ENCODE measurements at regions not wholly inside any gene's neighbourhood (a gene's known extent, or its start where the extent isn't known, plus 50 kb on each side); places are given as distances from the start of the nearest gene placed in this dataset.

DNA sequence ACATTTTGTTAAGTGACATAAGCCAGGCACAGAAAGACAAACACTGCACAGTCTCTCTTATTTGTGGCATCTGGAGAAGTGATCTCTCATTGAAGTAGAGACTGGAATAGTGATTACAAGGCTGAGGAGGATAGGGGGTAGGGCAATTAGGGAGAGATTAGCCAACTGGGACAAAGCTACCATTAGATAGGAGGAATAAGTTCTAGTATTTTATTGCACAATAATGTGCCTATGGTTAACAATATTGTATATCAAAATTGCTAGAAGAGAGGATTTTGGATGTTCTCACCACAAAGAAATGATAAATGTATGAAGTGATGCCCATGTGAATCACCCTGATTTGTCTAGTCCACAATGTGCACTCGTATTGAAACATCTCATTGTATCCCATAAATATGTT, 281.8 kb downstream of the MTRR start:
- Histone ChIP-seq H3K9me3 (replicated peaks; ENCODE audit: control insufficient read depth, insufficient read depth, low read length) (peaks cover 7% of the 10 kb centered on the region), H4K20me1 (replicated peaks; ENCODE audit: control insufficient read depth, extremely low read depth, insufficient read depth, low read length) (no peaks in the 10 kb centered on the region), H3K79me2 (ENCODE audit: control insufficient read depth, insufficient read depth, low read length) (no peaks in the 10 kb centered on the region), H3K4me3 (replicated peaks in 1 of 3; ENCODE audit: insufficient read depth in 1 of 3, low read depth in 1 of 3, low read length in 3 of 3) (no peak overlapping the region), H2AFZ (ENCODE audit: low read depth, low read length) (no peak overlapping the region), H3K9ac (replicated peaks; ENCODE audit: extremely low read depth, insufficient read depth, low read length) (no peak overlapping the region), H3K27me3 (ENCODE audit: control insufficient read depth in 2 of 2, insufficient read depth in 2 of 2, low read length in 2 of 2) (no peaks in the 10 kb centered on the region), H3K27ac (ENCODE audit: insufficient read depth, low read depth, low read length) (no peak overlapping the region), H3K36me3 (ENCODE audit: control insufficient read depth in 2 of 2, extremely low read depth in 1 of 2, insufficient read depth in 2 of 2, low read length in 2 of 2) (no peaks in the 10 kb centered on the region), H3K4me2 (ENCODE audit: insufficient read depth, low read length) (no peak overlapping the region), H3K9me1 (replicated peaks; ENCODE audit: control insufficient read depth, extremely low read depth, insufficient read depth, low read length) (no peaks in the 10 kb centered on the region), H3K4me1 (ENCODE audit: control insufficient read depth, extremely low read depth, insufficient read depth, low read length) (no peaks in the 10 kb centered on the region)
- dilution Hi-C loops (cut with MboI; ENCODE audit: extremely low pct_ligation_motif_present, low sequenced_read_pairs): no loop called here
- ChIA-PET POLR2A (no interaction called here), CTCF (no interaction called here)
- TF ChIP-seq GATA2 (IDR thresholded peaks at IDR 0.05; ENCODE audit: insufficient read depth, insufficient read length, low read depth, low read length) (no peak), POLR2AphosphoS5 (IDR thresholded peaks at IDR 0.05; ENCODE audit: insufficient read depth, low read depth, low read length) (no peak), POLR2A (IDR thresholded peaks at IDR 0.05; ENCODE audit: low read depth, low read length) (no peak), MYC (IDR thresholded peaks at IDR 0.05; ENCODE audit: low read depth, low read length) (no peak), JUN (IDR thresholded peaks at IDR 0.05; ENCODE audit: borderline replicate concordance, insufficient read depth, insufficient read length, low read depth) (no peak), FOS (IDR thresholded peaks at IDR 0.05; ENCODE audit: borderline replicate concordance, insufficient read depth, low read length) (no peak)
- TF ChIP-seq, protein P1, sequence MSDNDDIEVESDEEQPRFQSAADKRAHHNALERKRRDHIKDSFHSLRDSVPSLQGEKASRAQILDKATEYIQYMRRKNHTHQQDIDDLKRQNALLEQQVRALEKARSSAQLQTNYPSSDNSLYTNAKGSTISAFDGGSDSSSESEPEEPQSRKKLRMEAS (IDR thresholded peaks at IDR 0.05; ENCODE audit: insufficient read depth, insufficient read length): no peak
- TF ChIP-seq, protein P2, sequence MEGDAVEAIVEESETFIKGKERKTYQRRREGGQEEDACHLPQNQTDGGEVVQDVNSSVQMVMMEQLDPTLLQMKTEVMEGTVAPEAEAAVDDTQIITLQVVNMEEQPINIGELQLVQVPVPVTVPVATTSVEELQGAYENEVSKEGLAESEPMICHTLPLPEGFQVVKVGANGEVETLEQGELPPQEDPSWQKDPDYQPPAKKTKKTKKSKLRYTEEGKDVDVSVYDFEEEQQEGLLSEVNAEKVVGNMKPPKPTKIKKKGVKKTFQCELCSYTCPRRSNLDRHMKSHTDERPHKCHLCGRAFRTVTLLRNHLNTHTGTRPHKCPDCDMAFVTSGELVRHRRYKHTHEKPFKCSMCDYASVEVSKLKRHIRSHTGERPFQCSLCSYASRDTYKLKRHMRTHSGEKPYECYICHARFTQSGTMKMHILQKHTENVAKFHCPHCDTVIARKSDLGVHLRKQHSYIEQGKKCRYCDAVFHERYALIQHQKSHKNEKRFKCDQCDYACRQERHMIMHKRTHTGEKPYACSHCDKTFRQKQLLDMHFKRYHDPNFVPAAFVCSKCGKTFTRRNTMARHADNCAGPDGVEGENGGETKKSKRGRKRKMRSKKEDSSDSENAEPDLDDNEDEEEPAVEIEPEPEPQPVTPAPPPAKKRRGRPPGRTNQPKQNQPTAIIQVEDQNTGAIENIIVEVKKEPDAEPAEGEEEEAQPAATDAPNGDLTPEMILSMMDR (IDR thresholded peaks at IDR 0.05; ENCODE audit: extremely low read depth in 1 of 2, insufficient read depth in 1 of 2, low read depth in 1 of 2, low read length in 2 of 2): no peak
- no peak for DNase-seq (ENCODE audit: low read depth, low spot score)
- intact Hi-C loops (cut with micrococcal nuclease): no loop called here
- no peak for FAIRE-seq
- BruUV-seq (replicated peaks): no TSS peak

All from endothelial cell of umbilical vein (primary cell).